Skeletal muscle tissue (tissue), 3 donors: ENCODE measurements at regions not wholly inside any gene's neighbourhood (a gene's known extent, or its start where the extent isn't known, plus 50 kb on each side); places are given as distances from the start of the nearest gene placed in this dataset.
"Not testable (repeated sequence)": the region's sequence is repeated elsewhere in the genome, so short reads cannot be mapped to it uniquely, and the experiment has no call there.

ENCODE experiments used
- H3K27ac ChIP-seq: one replicate; pipeline ENCODE4 v1.7.0; 2013; ENCODE audit warnings: mild to moderate bottlenecking, low read depth, low read length, inconsistent platforms
- H3K27me3 ChIP-seq, 3 donors: one replicate each; pipeline ENCODE4 v1.7.0; 2013; ENCODE audit warnings: low read length in 3 of 3; ENCODE audit not compliant: control insufficient read depth in 3 of 3, insufficient read depth in 3 of 3
- H3K36me3 ChIP-seq, 3 donors: one replicate each; pipeline ENCODE4 v1.7.0; 2013; ENCODE audit warnings: low read length in 3 of 3; ENCODE audit not compliant: control insufficient read depth in 3 of 3, insufficient read depth in 3 of 3
- H3K4me1 ChIP-seq, 3 donors: one replicate each; pipeline ENCODE4 v1.7.0; 2013; ENCODE audit warnings: low read length in 3 of 3, mild to moderate bottlenecking in 3 of 3; ENCODE audit not compliant: control insufficient read depth in 3 of 3, insufficient read depth in 3 of 3
- H3K4me3 ChIP-seq, 3 donors: one replicate each; pipeline ENCODE4 v1.7.0; 2013; ENCODE audit warnings: low read length in 3 of 3
- H3K9ac ChIP-seq, 3 donors: one replicate each; pipeline ENCODE4 v1.7.0; 2013; ENCODE audit warnings: low read length in 3 of 3, mild to moderate bottlenecking in 3 of 3, moderate library complexity in 2 of 3, low read depth in 1 of 3
- H3K9me3 ChIP-seq, 3 donors: one replicate each; pipeline ENCODE4 v1.7.0; 2013; ENCODE audit warnings: low read length in 3 of 3; ENCODE audit not compliant: control insufficient read depth in 3 of 3
- donor health status: Osteomylitis.

DNA sequence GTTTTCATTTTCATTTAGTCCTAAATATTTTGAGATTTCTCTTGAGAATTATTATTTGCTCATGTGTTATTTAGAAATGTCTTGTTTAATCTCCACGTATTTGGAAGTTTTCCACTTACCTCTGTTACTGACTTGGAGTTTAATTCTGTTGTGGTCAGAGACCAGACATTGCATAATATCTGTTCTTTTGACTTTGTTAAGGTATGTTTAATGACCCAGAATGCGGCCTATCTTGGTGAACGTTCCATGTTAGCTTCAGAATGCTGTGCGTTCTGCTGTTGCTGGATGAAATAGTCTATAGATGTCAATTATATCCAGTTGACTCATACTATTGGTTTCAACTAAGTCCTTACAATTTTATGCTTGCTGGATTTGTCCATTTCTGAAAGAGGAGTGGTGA, 325.3 kb upstream of the TARS1 start:
- Histone ChIP-seq H3K4me3 (no peak overlapping the region), H3K9ac (no peak overlapping the region), H3K36me3 (no peaks in the 10 kb centered on the region), H3K27me3 (no peaks in the 10 kb centered on the region), H3K27ac (no peak overlapping the region), H3K9me3 (peaks cover 0 to 3% (median 0%) of the 10 kb centered on the region in 3 donors), H3K4me1 (no peaks in the 10 kb centered on the region)

DNA sequence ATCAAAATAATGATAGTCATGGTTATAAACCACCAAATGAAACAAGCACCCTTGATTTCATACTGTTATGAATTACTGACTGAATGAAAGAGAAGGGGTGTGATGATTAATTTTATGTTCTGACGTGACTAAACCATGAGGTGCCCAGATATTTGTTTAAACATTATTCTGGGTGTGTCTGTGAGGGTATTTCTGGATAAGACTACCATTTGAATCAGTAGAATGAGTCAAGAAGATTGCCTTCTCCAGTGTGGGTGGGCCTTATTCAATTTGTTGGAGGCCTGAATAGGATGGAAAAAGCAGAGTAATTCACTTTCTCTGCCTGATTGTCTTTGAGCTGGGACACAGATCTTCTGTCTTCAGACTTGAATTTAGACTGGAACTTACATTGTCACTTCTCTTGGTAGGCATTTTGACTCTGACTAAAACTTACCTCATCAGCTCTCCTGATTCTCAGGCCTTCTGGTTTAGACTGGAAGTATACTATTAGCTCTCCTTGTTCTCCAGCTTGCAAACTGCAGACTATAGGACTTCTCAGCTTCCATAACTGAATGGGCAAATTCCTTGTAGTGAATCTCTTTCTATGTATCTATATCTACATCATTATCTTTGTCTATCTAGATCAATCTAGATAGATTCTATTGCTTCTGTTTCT, 321.9 kb upstream of the TARS1 start:
- Histone ChIP-seq H3K9me3 (no peaks in the 10 kb centered on the region), H3K4me3 (no peak overlapping the region), H3K27ac (no peak overlapping the region), H3K36me3 (no peaks in the 10 kb centered on the region), H3K9ac (no peak overlapping the region), H3K4me1 (no peaks in the 10 kb centered on the region), H3K27me3 (no peaks in the 10 kb centered on the region)

DNA sequence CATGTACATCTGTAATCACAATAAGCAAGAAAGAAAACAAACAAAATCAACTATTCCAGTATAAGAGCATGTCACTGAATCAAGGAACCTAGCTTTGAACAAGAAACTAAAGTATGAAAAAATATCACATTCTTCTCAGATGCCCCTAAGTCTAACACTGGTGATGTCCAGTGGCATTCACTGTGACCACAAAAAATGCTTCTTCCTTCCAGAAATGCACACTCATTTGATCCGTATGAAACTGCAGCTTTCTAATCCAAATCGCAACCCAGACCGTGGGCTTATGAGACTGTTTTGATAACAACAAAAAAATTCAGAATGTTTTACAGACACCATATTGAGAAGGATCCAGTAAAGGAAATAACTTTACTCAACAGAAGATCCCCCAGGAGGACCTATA, 320.1 kb upstream of the TARS1 start:
- Histone ChIP-seq H3K27me3 (no peaks in the 10 kb centered on the region), H3K9me3 (no peaks in the 10 kb centered on the region), H3K36me3 (no peaks in the 10 kb centered on the region), H3K4me3 (no peak overlapping the region), H3K4me1 (no peaks in the 10 kb centered on the region), H3K9ac (no peak overlapping the region), H3K27ac (no peak overlapping the region)

DNA sequence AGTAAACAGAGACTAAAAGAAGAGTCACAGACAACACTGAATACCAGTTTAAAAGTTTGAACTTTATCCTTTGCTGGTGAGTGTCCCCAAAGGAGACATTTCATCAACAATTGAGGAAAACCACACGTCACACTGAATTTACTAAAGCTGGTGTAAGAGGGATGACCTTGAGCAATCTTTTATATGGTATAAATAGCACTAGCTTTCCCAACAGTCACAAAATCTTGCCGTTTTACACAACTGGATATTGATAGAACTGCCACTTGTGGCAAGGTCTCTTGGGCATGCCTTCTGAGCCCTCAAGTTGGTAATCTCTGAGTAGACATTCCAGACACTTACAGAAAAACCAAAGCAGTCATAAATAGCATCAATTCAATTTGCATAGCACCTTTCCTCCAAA, 311.5 kb upstream of the TARS1 start:
- no peak overlapping the region for H3K4me3 ChIP-seq
- no peaks in the 10 kb centered on the region for H3K4me1 ChIP-seq
- no peaks in the 10 kb centered on the region for H3K36me3 ChIP-seq
- H3K27ac ChIP-seq: no peak overlapping the region
- no peak overlapping the region for H3K9ac ChIP-seq
- peaks cover 0 to 2% (median 0%) of the 10 kb centered on the region in 3 donors for H3K9me3 ChIP-seq
- no peaks in the 10 kb centered on the region for H3K27me3 ChIP-seq

DNA sequence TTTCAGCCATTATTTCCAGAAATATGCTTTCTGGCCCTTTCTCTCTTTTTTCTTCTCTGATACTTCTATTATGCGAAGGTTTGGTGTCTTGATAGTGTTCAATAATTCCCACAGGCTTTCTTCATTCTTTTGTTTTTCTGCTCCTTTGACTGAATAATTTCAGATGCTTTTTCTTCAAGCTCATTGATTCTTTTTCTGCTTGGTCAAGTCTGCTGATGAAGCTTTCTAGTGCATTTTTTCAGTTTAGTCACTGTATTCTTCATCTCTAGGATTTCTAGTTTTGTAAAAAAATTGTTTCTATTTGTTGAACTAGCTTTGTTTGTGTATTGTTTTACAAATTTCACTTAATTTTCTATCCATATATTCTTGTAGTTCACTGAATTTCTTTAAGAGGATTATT, 304.0 kb upstream of the TARS1 start:
- no peaks in the 10 kb centered on the region for H3K36me3 ChIP-seq
- H3K4me1 ChIP-seq: no peaks in the 10 kb centered on the region
- no peak overlapping the region for H3K27ac ChIP-seq
- H3K9ac ChIP-seq: no peak overlapping the region
- no peaks in the 10 kb centered on the region for H3K27me3 ChIP-seq
- peaks cover 2 to 9% (median 8%) of the 10 kb centered on the region in 3 donors for H3K9me3 ChIP-seq
- H3K4me3 ChIP-seq: no peak overlapping the region

DNA sequence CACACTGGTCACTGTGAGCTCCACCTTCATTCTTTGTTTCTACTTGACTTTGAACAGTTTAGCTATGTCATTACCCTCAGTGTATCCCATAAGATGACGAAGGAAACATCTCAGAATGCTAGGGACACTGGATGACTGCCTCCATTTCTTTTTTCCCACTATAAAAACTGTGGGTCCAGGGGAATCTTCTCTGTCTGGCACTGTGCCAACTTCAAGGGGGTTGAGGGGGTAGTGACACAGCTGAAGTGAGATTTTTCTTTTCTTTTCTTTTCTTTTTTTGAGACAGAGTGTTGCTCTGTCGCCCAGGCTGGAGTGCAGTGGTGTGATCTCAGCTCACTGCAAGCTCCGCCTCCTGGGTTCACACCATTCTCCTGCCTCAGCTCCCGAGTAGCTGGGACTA, 302.6 kb upstream of the TARS1 start:
- not testable (repeated sequence) for H3K4me3 ChIP-seq, H3K36me3 ChIP-seq, H3K9ac ChIP-seq, H3K4me1 ChIP-seq, H3K27me3 ChIP-seq, H3K27ac ChIP-seq, H3K9me3 ChIP-seq

DNA sequence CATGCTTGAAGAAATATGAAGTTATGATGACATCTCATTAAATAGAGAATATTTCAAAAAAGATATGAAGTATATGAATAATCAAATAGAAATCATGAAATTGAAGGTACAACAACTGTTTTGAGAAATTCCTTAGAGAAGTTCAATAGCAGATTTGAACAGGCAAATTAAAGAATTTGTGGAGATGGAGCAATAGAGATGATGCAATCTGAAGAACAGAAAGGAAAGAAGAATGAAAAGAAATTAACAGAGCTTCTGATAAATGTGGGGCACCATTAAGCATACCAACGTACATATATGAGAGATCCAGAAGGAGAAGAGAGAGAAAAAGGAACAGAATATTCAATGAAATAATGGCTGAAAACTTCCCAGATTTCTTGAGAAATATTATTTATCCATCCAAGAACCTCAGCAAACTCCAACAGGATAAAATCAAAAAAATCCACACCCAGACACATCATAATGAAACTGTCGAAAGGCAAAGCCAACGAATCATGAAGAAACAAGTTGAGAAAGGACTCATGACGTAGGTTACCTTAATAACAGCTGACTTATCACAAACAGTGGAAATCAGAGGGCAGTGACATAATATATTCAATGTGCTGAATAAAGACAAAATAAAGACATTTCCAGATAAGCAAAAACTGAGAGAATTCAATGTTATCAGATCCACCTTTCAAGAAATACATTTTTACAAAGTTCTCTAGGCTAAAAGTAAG, 297.2 kb upstream of the TARS1 start:
- H3K4me1 ChIP-seq: no peaks in the 10 kb centered on the region

DNA sequence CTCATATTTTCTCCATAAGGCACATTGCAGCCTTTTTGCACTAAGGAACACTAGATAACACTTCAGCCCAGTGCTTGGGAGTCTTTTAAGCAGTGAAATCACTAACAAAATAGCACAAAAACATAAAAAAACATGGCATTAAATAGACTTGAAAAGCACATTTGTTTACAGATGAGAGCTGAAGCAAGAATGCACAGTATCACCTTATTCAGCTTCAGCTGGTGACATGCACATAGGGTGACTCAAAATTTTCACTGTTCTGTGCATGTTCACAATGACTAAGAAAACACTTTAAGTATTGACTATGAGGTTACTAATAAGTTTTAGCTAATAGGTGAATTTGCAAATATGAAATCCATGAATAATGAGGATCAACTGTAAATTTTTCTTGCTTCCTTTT, 293.9 kb upstream of the TARS1 start:
- Histone ChIP-seq H3K9ac (no peak overlapping the region), H3K4me1 (no peaks in the 10 kb centered on the region), H3K4me3 (no peak overlapping the region), H3K9me3 (no peaks in the 10 kb centered on the region), H3K27ac (no peak overlapping the region), H3K27me3 (no peaks in the 10 kb centered on the region), H3K36me3 (no peaks in the 10 kb centered on the region)

More for the DNA sequence above, 297.2 kb upstream of the TARS1 start:
- Histone ChIP-seq H3K9ac (no peak overlapping the region), H3K4me3 (no peak overlapping the region), H3K9me3 (no peaks in the 10 kb centered on the region), H3K27ac (no peak overlapping the region), H3K36me3 (no peaks in the 10 kb centered on the region), H3K27me3 (no peaks in the 10 kb centered on the region)

DNA sequence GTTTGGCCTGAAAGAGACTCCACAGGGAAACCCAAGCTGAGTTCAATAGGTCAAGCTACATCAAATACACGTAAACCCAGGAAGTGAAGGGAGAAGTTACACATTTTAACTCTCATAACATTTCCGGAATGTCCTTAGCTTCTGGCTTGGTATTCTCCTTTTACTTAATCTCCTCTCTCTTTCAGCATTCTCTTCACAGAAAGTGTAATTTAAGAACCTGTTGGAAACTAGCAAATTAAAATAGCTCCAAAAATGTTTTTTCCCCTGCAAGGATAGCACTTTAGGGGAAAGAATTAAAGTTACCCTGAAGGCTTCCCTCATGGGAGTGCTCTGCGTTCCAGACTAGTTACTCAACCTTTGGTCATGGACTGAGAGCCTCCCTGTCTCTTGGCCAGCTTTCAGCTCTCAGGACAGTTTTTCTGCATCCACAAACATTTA, 292.7 kb upstream of the TARS1 start:
- no peak overlapping the region for H3K27ac ChIP-seq

DNA sequence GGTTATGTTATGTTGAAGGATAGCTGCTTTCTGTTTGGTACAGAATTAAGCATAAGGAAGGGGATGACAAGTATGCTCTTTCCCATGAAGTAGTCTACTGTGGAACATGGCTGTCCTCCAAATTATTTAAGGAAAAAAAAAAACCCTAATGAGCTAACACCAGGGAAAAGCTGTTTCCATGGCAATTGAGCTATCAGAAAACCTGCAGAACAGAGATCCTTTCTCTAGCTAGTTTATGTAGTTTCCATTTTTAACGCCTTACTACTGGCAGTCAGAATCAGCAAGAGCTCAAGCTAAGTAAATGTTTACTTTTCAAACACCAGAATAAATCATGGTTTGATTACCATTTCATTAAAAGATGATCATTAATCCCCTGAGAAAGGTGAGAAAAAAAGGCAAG, 287.4 kb upstream of the TARS1 start:
- no peak overlapping the region for H3K27ac ChIP-seq
- H3K4me1 ChIP-seq: no peaks in the 10 kb centered on the region
- H3K9me3 ChIP-seq: peaks cover 0 to 4% (median 0%) of the 10 kb centered on the region in 3 donors
- H3K9ac ChIP-seq: no peak overlapping the region
- H3K36me3 ChIP-seq: no peaks in the 10 kb centered on the region
- no peaks in the 10 kb centered on the region for H3K27me3 ChIP-seq
- H3K4me3 ChIP-seq: no peak overlapping the region

More for the DNA sequence above, 292.7 kb upstream of the TARS1 start:
- Histone ChIP-seq H3K4me1 (no peaks in the 10 kb centered on the region), H3K27me3 (no peaks in the 10 kb centered on the region), H3K4me3 (no peak overlapping the region), H3K9ac (no peak overlapping the region), H3K9me3 (no peaks in the 10 kb centered on the region), H3K36me3 (no peaks in the 10 kb centered on the region)
